Stromal cell of bone marrow (primary cell): ENCODE measurements at regions not wholly inside any gene's neighbourhood (a gene's known extent, or its start where the extent isn't known, plus 50 kb on each side); places are given as distances from the start of the nearest gene placed in this dataset.
"Not testable (repeated sequence)": the region's sequence is repeated elsewhere in the genome, so short reads cannot be mapped to it uniquely, and the experiment has no call there.

Experiments
- DNase-seq: peaks from one replicate; pipeline ENCODE4 v3.0.0-alpha.2; 2012; ENCODE audit warnings: low read depth

DNA sequence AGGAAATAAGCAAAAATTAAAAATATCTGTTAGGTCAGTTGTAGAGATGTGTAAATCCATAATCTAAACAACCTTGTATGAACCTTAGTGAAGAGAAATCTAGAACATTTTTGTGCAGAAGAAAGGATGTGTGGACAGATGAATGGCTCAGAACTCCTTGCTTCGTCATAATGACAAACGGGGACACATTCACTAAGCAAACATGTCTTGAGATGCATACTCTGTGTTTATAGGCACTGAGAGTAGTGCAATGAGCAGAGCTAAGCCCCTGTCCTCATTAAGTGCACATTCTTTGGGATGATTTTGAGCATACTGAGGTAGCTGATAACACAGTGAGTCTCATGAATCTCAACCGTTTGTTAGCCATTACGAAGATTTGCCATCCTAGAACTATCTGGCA, 360.6 kb upstream of the ANKRD30A start:
- DNase-seq, result no peak

DNA sequence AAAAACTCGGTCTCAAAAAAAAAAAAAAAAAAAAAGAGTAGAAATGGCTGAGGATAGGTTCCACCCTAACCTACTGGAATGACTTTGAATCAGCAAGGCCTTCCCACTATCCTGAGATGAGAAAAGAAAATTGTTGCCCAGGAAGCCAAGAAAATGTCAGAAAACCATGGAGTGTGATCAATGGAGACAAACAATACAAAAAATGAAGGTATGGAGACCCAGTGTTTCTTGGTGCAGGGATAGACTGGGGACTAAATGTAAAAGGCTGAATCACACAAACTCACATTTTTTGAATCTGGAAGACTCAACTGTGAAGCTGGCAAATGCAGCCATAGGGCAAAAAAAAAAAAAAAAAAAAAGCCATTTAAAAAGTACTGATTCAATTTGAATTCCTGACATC, 364.3 kb upstream of the ANKRD30A start:
- no peak for DNase-seq

DNA sequence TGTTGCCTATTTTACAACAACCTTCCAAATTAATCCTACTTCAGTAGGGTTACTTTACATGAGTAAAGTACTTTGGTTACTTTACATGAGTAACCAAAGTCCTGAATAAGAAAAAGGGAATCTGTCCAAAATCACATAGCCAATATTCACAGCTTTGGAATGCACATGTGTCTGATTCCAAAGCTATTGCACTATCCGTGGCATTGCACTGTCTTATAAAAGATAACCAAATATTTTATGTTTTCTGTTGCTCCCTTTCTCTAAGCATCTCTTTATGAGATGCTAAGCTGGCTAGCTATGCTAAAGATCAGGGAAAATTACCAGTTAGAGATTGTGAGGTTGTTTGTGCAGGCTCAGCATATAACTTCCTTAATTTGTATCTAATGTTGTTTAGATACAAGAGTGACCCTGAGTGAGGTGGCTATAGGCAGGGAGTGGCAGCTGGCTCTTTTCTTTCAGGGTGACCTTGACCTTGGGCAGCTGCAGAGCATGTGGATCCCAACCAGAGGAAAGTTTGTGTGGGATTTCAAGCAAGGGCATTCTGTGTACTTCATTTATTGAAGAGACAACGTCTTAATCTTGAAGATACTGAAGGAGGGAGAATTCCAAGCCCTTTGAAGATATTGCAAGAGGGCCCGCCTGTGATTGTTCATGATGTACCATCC, 366.1 kb upstream of the ANKRD30A start:
- DNase-seq, result peak; percentile 70

DNA sequence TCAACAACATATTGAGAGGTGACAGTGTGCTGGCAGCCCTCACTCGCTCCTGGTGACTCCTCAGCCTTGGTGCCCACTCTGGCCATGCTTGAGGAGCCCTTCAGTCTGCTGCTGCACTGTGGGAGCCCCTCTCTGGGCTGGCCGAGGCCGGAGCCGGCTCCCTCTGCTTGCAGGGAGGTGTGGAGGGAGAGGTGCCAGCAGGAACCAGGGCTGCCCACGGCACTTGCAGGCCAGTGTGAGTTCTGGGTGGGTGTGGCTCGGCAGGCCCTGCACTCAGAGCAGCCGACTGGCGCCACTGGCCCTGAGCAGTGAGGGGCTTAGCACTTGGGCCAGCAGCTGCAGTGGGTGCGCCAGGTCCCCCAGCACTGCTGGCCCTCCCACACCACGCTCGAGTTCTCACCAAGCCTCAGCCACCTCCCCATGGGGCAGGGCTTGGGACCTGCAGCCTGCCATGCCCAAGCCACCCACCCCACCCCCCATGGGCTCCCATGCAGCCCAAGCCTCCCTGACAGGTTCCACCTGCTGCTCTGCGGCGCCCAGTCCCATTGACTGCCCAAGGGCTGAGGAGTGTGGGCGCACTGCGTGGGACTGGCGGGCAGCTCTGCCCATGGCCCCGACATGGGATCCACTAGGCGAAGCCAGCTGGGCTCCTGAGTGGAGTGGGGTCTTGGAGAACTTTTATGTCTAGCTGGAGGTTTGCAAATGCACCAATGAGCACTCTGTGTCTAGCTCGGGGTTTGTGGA, 377.1 kb upstream of the ANKRD30A start:
- no peak for DNase-seq

DNA sequence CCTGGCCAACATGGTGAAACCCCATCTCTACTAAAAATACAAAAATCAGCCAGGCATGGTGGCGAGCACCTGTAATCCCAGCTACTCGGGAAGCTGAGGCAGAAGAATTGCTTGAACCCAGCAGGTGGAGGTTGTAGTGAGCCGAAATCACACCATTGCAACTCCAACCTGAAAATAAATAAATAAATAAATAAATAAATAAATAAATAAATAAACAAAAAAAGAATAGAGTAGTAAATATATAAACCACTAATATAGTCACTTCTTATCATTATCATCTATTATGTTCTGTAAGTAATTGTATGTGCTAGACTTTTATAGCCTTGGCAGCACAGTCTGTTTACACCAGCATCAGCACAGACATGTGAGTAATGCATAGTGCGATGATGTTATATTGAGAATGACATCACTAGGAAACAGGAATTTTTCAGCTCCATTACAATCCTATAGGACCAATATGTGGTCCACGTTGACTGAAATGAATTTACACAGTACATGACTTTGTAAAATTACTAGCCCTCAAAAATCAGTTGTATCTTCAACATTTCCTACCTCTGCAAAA, 385.4 kb upstream of the ANKRD30A start:
- DNase-seq, result no peak

DNA sequence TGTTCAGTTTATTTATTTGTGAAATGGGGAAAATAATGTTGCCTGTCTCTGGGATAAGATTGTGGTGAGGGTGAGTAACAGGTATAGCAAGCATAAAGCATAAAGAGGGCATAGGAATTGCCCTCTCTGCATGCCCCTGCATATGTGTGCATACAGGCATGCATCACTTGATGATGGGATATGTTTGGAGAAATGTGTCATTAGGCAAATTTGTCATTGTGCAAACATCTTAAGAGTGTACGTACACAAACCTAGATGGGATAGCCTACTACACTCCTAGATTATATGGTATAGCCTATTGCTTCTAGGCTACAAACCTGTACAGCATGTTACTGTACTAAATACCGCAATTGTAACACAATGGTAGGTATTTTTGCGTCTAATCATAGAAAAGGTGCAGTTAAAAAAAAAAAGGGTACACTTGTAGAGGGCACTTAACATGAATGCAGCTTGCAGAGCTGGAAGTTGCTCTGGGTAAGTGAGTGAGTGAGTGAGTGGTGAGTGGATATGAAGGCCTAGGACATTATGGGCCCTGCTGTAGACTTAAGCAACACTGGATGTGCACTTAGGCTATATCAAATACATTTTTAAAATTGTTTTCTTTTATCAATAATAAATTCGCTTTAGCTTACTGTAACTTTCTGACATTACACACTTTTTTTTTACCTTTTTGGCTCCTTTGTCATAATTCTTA, 386.5 kb upstream of the ANKRD30A start:
- no peak for DNase-seq

DNA sequence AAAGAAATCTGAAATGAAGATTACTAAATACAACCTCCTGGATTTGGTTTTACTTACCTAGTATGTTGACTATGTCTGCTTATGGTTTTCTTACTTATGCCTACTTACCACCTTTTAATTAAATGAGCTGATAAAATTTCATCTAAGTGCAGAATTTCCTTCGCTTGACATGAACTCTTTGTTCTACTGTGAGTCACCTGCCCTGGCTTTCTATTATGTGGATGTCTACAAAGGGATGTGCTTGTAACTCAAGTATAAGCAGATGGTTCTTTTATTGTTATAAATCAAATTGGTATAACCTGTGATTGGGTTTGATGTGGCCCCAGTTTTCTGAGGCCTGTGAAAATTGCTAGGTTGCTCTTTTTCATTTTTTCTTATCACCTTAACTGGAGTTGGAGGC, 389.1 kb upstream of the ANKRD30A start:
- no peak for DNase-seq

DNA sequence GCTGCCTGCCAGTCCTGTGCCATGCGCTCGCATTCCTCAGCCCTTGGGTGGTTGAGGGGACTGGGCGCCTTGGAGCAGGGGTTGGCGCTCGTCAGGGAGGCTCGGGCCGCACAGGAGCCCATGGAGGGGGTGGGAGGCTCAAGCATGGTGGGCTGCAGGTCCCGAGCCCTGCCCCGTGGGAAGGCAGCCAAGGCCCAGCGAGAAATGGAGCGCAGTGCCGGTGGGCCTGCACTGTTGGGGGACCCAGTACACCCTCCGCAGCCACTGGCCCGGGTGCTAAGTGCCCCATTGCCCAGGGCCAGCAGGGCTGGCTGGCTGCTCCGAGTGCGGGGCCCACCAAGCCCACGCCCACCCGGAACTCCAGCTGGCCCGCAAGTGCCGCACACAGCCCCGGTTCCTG, 390.8 kb upstream of the ANKRD30A start:
- DNase-seq, result not testable (repeated sequence)

DNA sequence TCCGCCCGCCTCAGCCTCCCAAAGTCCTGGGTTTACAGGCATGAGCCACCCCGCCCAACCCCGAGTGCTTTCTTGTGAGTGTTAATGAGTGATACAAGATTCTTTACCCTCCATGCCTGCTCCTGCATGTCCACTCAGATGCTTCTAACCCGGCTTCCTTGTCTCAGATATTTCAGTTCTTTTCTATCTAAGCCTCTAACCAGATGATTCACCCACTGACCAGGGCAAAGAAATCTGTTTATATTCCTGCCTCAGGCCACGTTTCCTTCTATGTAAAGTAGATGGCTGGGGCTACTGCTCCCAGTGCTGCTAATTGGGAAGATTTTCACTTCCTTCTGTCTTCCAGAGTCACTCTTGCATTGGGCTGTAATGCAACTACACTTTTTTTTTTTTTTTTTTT, 395.1 kb upstream of the ANKRD30A start:
- DNase-seq, result no peak

DNA sequence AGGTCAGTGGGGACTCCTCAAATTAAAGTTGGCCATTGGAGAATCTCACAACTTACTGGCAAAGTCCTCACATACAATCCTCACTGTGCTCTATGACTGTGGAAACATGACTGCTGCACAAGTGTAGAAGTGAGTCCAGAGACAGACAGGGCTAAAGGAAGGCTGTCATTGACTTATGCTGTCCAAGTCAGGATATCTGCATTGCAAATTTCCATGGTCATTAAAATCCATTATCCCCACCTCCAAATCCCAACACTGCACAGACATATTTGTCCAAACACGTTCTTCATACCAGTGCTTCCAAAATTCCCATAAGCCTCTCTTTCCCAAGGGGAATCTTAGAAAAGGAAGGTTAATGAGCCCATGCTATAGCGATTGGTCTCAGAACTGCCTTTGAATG, 396.8 kb upstream of the ANKRD30A start:
- DNase-seq, result no peak

DNA sequence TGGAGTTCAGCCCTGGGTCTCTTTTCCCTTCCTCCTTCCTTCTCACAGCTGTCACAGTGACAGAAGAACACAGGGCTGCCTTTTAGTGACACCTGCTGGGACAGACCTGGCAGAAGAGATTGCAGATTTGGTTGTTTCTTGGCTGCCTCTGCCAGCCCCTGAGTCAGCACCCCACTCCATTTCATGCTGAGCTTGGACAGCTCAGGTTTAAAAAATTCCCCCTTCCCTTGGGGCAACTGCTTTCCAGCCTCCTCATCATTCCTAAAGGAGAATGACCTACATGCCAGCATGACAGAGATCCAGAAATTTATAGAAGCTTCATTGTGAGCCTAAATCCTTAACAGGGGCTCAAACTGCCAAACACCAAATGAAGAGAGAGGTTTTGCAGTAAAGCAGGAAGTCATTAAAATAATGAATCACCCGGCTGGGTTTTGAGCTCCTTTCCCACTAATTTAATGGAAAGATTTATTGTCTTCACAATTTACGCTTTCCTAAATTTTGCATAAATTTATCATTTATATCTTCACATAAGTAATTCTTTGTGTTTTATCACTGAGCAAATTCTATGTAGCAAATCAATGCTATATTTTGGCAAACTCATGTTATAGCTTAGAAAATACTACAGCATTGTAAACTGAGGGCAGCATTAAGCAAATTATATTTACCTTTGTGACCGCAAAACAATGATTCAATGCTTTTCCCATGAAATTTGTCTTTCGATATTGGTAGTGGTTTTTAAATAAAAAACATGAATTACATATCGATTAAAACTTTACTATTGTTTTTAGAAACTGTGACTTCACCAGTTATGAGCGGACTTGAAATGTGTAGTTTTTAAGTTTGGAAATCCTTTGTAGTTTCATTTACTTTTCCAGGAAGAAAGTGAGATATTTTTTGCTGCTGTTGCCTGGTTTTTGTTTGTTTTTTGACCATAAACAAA, 399.5 kb upstream of the ANKRD30A start:
- peak; percentile 93 for DNase-seq

DNA sequence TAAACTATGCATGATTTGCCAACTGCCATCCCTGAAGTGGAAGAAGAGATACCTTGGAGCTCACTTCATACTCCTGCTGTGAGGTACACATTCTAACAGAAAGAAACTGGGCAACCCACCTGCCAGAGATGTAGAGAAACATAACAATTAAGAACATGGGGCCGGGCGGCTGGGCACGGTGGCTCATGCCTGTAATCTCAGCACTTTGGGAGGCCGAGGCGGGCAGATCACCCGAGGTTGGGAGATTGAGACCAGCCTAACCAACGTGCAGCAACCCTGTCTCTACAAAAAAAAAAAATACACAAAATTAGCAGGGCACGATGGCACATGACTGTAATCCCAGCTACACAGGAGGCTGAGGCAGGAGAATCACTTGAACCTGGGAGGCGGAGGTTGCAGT, 402.6 kb upstream of the ANKRD30A start:
- DNase-seq, result no peak

DNA sequence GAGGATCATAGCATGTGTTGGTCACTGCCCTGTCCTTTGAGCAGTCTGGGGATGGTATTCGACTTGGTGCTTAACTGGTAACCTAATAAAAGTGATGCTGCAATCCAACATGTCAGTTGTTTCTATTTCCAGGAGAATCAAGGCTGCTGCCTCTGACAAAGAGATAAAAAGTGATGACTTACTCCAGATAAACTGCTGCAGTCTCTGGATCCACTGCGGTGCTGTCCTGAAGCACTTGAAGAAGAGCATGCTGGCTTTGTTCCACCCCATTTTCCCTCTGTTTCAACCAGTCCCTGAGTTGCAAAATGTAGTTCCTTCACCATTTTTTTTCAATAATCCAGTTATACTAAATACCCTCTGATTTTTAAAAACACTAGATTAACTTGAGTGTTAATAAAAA, 403.5 kb upstream of the ANKRD30A start:
- no peak for DNase-seq

DNA sequence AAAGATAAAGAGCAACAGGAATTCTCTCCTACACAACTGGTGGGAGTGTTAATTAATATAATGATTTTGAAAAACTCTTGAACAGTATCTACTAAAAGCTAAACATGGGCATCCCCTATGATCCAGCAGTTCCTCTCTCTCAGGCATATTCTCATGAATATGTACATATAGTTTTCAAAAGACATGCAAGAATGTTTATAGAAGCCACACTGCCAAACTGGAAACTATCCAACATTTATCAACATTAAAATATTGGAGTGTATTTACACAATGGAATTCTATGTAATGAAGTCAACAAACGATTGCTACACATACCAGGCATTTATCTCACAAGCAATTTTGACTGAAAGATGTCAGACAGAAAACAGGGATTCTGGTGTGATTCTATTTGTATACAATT, 404.5 kb upstream of the ANKRD30A start:
- no peak for DNase-seq

DNA sequence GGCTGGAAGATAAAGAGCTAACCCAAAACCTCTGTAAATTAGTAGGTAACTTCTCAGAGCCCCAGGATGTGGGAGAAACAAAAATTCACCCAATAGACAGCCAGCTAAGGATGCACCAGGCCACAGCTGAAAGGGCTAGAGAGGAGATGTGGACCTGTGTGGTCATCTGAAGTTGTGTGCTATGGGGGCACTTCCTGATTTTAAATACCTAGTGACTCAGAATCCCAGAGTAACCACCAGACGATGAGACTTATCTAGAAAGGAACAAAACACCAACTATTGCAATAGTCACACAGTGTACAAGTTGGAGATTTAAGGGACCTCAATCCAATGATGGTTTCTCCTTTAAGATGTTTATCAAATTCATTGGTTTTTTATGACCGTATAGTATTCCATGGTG, 408.3 kb upstream of the ANKRD30A start:
- DNase-seq, result no peak

DNA sequence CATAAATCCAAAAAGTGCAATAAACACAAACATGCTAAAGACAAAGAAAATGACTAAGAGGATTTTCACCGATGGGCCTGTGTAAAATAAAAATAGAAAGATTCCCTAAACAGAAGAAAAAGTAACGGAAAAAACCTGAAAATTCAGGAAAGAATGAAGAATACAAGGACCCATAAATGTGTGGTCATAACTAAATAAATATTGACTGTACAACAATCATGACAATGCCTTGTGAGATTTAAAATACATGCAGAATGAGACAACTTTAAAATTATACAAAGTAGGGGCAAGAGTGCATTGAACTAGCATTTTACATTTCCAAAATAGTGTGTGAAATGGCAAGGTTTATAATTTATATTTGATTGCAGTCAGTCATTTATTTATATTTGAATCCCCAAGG, 409.1 kb upstream of the ANKRD30A start:
- no peak for DNase-seq

DNA sequence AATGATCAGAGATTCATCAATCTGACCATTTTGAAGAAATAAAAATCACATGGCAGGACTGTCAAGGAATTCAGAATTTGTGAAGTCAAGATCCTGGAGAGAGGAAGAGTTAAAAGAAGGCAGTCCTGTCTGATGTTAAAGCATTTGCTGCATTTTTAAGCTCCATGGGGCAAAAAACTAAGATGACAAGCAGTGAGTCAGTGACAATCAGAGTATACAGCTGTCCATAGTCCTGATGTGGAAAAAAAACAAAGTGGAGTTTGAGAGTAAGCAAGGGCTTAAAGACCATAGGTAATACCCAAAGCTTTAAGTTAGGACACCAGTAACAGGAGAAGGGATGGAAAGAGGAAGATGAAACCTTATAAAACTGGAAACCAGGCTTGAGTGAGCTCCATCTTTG, 412.7 kb upstream of the ANKRD30A start:
- no peak for DNase-seq

DNA sequence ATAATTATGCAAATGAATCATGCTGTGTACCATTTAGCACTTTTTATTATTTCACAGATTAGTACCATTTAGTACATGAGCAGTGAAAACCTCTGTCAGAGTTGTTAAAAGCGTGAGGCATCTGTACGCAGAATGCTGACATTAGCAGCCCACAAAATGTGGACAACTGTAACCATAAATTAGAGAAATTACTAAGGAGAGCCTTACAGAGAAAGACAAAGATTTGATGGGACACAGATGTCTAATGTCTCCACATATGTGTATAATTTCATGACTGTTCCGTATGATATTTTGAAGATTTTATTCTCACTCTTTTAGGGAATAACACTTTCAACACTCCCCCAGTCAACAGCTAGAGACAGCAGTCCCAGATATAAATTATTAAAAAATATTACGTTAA, 414.0 kb upstream of the ANKRD30A start:
- no peak for DNase-seq

DNA sequence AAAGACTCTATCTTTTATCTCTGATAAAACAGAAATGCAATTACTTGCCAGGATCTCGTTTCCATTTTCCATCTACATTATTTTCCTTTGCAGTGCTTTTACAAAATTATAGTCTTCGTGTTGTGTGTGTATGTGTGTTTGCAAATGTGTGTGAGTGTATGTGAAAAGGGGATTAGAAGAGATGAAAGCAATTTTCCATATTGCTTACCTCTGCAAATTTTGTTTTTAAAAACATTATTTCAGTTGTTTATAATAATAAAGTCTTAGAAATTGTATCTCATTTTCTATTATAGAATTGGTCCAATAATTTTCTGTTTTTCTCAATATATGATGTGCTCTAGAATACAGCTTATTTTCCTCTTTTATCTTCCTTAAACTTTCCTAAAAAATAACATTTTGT, 421.3 kb upstream of the ANKRD30A start:
- DNase-seq, result no peak

DNA sequence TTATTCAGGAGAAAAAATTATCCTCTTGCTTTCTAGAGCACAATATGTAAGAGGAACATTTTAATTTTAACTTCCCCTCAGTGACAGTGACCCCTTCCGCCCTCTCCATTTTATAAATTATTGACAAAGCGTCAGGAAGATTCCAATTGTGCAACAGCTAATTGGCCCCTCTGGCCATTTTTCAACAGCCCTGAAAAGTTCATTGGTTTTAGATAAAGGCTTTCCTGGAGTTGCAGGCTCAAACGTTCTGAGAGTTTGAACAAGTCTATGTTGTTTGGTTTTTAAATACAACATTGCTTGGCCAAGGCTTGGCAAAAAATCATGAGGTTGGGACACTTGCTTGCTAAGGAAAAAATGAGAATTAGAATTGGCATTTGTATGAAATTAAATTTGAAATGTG, 422.2 kb upstream of the ANKRD30A start:
- DNase-seq, result no peak

DNA sequence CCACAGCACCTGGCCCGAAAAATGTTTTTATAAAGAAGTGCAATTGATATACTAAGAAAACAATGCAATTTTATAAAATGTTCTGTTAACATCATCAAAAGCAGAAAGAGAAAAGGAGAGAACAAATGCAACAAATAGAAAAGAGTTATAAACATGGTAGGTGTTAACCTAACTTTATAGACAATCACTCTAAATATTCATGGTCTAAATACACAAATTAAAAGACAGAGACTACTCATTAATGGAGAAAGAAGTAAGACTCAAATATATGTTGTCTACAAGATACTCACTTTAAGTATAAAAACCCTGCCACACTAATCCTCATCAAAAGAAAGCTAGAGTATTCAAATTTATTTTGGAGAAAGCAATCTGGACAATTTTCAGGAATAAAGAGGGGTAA, 425.3 kb upstream of the ANKRD30A start:
- no peak for DNase-seq

DNA sequence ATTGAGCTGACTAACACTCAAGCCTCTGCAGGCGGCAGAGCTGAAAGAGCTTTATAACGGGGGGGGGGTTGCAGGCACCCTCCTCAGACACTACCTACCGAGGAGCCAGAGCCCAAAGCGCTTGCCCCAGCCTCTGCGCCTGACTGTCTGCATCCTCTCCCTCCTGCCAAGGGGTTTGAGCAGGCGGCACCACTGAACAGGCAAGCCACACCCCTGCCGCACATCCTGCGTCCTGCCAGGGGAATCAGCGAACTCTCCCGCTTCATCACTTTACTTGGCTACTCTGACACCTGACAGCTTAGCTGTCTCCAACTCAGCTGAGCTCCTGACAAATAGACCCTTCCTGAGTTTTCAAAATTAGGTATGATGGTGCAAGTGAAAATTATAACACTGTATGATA, 432.6 kb upstream of the ANKRD30A start:
- no peak for DNase-seq
